HUES6 (cell line): ENCODE measurements at regions not wholly inside any gene's neighbourhood (a gene's known extent, or its start where the extent isn't known, plus 50 kb on each side); places are given as distances from the start of the nearest gene placed in this dataset.

ENCODE experiments used
- H3K27ac ChIP-seq: 2 replicates; pipeline ENCODE4 v1.7.0; 2013; ENCODE audit warnings: low read depth, mild to moderate bottlenecking, low read length, inconsistent platforms
- H3K27me3 ChIP-seq: 2 replicates; pipeline ENCODE4 v1.6.1; 2013; ENCODE audit warnings: low read length; ENCODE audit not compliant: control insufficient read depth, insufficient read depth
- H3K36me3 ChIP-seq: 2 replicates; pipeline ENCODE4 v1.6.1; 2013; ENCODE audit warnings: low read length; ENCODE audit not compliant: control insufficient read depth, insufficient read depth
- H3K4me1 ChIP-seq: 2 replicates; pipeline ENCODE4 v1.6.1; 2013; ENCODE audit warnings: low read length; ENCODE audit not compliant: control insufficient read depth, insufficient read depth
- H3K4me3 ChIP-seq: 2 replicates; pipeline ENCODE4 v1.5.1; 2013; ENCODE audit warnings: low read depth, low read length
- H3K9ac ChIP-seq: one replicate; pipeline ENCODE4 v1.6.1; 2013; ENCODE audit warnings: mild to moderate bottlenecking, low read length
- H3K9me3 ChIP-seq: 2 replicates; pipeline ENCODE4 v1.6.1; 2013; ENCODE audit warnings: low read depth, low read length; ENCODE audit not compliant: control insufficient read depth, insufficient read depth

DNA sequence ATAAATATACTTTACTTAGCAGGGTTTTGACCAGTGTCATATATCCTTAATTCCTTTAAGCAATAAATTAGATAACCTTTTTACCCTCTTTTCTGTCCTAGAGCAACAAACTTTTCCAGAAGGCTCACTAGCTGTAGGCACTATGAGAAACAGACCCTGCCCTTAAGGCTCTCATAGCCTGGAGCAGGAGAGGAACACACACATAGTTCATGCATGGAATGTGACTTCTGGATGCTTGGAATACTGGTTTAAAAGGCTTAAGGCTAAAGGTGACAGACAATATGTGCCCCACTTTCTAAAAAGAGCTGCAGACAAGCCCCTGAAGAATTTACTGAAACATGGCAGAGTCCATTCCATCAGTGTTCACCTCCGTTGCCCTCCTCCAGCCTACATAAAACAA lies 237.2 kb downstream of the TTC8 start:
- Histone ChIP-seq H3K4me3 (no peak overlapping the region), H3K27me3 (no peaks in the 10 kb centered on the region), H3K4me1 (peaks cover 5% of the 10 kb centered on the region; the same call in 1 of the 2 replicates), H3K36me3 (no peaks in the 10 kb centered on the region), H3K9me3 (no peaks in the 10 kb centered on the region), H3K27ac (no peak overlapping the region), H3K9ac (no peak overlapping the region)

DNA sequence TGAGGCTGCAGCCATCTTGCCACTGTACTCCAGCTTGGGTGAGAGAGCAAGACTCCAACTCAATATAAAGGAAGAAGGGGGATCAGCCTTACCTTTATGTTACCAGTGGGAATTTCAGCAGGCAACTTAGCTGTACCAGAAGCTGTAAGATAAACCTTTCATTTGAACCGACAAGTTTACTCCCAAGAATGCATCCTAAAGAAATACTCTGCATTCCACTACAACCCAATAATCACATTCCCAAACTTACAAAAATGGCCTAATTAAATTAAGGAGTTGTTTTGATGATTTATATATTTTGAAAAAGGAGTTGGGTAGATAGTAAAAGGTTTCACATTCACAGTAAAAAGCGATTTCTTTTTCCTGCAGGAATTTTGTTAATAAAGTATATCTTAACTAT lies 241.4 kb downstream of the TTC8 start:
- H3K27ac ChIP-seq = no peak overlapping the region

DNA sequence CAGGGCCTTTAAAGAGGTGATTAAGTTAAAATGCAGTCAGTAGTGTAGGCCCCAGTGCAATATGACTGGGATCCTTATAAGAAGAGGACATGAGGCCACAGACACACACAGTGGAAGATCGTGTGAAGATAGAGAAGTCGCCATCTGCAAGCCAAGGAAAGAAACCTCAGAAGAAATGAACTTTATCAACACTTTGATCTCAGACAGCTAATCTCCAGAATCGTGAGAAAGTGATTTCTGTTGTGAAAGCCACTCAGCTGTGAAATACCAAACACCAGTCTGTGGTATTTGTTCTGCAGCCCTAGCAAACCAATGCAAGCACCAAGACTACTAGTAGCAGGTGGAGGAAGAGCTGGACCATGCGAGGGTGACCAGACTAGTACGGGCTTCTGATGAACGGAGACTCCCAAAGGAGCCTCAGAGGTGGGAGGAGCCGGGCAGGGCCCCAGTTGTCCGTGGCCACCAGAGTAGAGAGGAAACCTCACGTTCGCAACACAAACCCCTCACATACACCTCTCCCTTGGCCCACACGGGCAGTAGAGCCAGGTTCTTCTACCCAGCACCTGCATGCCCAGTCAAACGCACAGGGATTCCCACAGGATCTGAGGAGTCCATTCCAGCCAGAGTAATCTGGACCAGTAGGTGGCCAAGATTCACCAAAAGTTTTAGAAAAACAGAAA lies 243.0 kb downstream of the TTC8 start:
- H3K4me1 ChIP-seq = no peaks in the 10 kb centered on the region
- no peaks in the 10 kb centered on the region for H3K9me3 ChIP-seq
- no peak overlapping the region for H3K27ac ChIP-seq
- H3K9ac ChIP-seq = no peak overlapping the region
- H3K4me3 ChIP-seq = no peak overlapping the region
- H3K36me3 ChIP-seq = no peaks in the 10 kb centered on the region
- no peaks in the 10 kb centered on the region for H3K27me3 ChIP-seq

More for the DNA sequence above, 241.4 kb downstream of the TTC8 start:
- H3K36me3 ChIP-seq = no peaks in the 10 kb centered on the region
- H3K9me3 ChIP-seq = no peaks in the 10 kb centered on the region
- no peaks in the 10 kb centered on the region for H3K27me3 ChIP-seq
- no peak overlapping the region for H3K4me3 ChIP-seq
- H3K9ac ChIP-seq = no peak overlapping the region
- peaks cover 5% of the 10 kb centered on the region; the same call in 1 of the 2 replicates for H3K4me1 ChIP-seq

DNA sequence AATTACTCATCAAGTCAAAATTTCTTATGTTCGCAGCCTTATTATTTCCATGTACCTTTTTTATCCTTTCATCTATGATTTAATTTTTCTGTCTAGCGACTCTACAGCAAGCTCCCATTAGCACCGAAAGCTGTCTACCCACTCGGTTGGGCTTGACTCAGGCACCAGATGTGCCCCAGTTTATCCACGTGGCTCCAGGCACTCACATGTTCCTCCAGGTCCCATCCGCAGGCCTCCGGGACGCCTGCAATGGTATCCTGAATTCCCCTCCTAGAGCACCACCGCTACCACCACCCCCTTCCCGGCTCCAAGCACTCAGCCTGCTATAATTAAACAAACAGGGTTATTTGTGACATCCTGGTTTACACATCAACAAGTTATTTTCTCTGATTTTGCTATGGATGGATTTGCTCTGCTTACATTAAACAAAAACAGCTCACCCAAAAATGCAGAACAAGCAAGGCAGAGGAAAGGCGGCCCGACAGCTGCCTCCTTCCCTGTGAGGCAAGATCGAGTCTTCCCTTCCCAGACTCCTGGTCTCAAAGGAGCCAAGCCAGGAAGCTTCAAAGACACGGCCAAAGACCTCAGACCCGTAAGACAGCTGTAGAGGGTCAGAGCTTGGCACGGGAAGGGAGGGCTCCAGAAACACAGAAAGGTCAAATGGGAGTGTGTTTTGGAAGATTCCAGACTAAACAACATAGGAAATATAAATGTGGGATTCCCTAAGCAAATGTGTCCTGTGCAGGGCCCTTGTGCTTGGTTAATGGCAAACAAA lies 253.8 kb downstream of the TTC8 start:
- Histone ChIP-seq H3K9me3 (no peaks in the 10 kb centered on the region), H3K27ac (no peak overlapping the region), H3K36me3 (no peaks in the 10 kb centered on the region), H3K4me3 (no peak overlapping the region), H3K4me1 (no peaks in the 10 kb centered on the region), H3K9ac (no peak overlapping the region), H3K27me3 (no peaks in the 10 kb centered on the region)

DNA sequence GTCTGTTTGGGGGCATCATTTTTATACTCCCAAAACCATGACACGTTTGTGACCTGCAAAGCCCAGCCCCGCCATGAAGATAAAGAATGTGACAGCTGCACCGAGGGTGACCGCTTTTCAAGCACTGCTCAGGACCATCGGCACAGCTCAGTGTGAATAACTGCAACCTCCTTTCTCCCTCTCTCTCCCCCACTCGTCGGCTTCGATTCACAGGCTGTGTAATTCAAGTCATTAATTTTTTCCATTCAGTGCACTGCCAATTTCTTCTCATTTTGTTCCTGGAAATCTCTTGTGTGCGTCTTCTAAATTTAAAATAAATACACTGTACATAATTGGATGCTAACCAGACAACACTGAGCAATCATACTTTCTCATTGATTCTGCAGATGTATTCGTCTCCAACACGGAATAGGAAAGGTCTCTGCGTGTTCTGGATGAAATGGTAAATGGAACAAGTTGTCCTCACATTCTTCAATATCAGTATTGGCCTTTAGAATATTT lies 260.8 kb downstream of the TTC8 start:
- Histone ChIP-seq H3K27me3 (no peaks in the 10 kb centered on the region), H3K9ac (no peak overlapping the region), H3K4me1 (no peaks in the 10 kb centered on the region), H3K27ac (no peak overlapping the region), H3K4me3 (no peak overlapping the region), H3K9me3 (no peaks in the 10 kb centered on the region), H3K36me3 (no peaks in the 10 kb centered on the region)

DNA sequence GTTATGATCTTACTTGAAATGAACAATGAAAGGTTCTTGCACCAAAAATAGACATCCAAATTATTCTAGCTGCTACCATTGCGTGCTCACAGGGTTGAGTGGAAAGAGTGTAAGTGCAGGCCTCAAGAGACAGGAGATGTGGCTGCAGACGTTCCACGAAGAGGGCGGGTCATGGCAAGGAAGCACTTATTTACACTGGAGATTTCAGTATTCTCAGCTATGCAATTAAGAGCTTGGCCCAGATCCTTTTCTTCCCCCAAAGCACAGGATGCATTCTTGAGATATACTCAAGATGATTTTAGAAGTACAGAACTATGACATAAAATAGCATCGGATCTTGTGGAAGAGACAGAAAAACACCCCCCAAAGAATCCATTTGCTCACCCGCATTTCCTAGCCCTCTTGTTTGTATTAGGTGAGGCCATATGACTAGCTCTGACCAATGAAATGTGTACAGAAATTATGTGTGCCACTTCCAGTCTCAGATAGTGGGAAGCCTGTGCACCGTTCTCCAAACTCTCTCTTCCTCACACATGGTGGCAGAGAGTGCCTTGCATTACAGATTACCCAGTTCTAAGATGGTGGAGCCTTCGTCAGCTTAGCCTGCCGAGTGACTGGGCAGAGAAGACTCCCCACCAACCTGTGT lies 261.4 kb downstream of the TTC8 start:
- Histone ChIP-seq H3K9me3 (no peaks in the 10 kb centered on the region), H3K9ac (no peak overlapping the region), H3K4me1 (no peaks in the 10 kb centered on the region), H3K4me3 (no peak overlapping the region), H3K36me3 (no peaks in the 10 kb centered on the region), H3K27me3 (no peaks in the 10 kb centered on the region), H3K27ac (no peak overlapping the region)

DNA sequence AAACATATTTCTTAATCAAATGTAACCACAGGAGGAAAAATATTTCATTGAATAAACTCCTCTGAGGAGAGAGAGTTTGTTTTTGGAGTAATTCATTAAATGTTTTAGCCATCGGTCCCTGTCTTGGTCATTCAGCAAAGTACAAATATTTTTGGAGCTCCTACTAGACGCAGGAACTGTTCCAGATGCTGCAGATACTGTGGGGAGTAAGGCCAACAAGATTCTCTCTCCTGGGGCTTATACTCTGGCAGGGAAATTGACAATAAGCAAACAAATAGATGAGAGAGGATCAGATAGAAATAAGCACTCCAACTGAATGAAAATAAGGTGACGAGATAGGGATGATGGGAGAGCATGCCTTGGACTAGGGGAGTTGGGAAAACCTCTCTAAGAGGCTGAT lies 264.1 kb downstream of the TTC8 start:
- Histone ChIP-seq H3K4me3 (no peak overlapping the region), H3K9me3 (peaks cover 6% of the 10 kb centered on the region; the same call in 1 of the 2 replicates), H3K9ac (no peak overlapping the region), H3K4me1 (no peaks in the 10 kb centered on the region), H3K36me3 (no peaks in the 10 kb centered on the region), H3K27me3 (no peaks in the 10 kb centered on the region), H3K27ac (no peak overlapping the region)

DNA sequence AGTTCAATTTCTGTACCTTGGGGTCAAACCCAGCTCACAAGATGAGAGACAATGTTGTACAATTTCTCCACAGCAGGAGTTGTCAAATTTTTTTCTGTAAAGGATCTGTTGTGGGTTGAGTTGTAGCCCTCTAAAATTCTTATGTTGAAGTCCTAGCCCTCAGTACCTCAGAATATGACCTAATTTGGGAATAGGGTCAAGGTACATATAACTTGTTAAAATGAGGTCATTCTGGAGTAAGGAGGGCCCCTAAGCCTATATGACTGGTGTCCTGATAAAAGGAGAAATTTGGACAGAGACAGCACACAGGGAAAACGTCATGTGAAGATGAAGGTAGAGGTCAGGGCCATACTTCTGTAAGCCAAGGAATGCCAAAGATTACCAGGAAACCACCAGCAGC lies 264.9 kb downstream of the TTC8 start:
- Histone ChIP-seq H3K9me3 (peaks cover 6% of the 10 kb centered on the region; the same call in 1 of the 2 replicates), H3K36me3 (no peaks in the 10 kb centered on the region), H3K27ac (no peak overlapping the region), H3K27me3 (no peaks in the 10 kb centered on the region), H3K9ac (no peak overlapping the region), H3K4me1 (no peaks in the 10 kb centered on the region), H3K4me3 (no peak overlapping the region)

DNA sequence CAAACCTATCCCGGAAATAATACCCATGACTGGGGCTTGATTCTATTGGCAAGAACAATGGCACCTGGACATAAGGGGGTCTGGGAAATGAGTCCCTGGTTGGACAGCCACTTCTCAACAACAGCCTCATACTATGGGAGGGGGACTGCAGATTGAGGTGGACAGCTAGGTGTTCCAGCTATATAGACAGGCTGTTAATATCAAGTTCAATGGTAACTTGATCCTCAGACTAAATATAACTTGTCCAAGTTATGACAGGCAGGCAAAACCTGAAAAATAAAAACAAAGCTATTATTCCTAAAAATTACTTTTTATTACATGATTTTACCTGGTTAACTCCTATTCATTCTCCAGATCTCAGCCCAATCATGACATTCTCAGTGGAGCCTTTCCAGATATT lies 267.3 kb downstream of the TTC8 start:
- Histone ChIP-seq H3K27ac (no peak overlapping the region), H3K36me3 (no peaks in the 10 kb centered on the region), H3K9me3 (peaks cover 6% of the 10 kb centered on the region; the same call in 1 of the 2 replicates), H3K27me3 (no peaks in the 10 kb centered on the region; the same call in 1 of the 2 replicates), H3K9ac (no peak overlapping the region), H3K4me3 (no peak overlapping the region), H3K4me1 (no peaks in the 10 kb centered on the region)

DNA sequence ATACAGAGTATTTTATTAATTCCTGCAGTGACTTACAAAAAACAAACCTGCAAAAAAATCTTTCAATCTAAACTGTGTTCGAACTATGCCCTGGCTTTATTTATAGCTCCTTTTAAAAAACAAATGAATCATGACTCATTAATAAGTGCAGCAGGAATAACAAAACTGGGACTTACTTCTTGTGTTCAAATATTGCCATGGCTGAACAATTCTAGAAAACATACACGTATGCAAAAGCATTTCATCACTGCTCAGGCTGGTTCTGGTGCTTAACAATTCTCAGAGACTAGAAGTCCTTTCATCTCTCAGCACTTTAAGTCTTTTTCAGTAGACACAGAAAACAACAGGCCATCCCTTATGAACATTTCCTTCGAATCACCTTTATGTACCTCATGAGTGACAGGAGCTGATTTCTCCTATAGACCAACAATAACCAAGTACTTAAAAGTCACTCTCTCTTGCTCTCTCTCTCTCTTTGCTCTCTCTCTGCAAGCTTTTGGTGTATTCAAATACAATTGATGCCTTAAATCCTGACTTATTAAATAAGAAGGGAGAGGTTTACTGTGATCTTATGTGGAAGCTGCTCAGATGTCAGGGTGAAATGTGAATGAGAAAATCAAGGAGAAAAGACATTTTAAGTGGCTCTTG lies 268.8 kb downstream of the TTC8 start:
- Histone ChIP-seq H3K27me3 (no peaks in the 10 kb centered on the region; the same call in 1 of the 2 replicates), H3K9ac (no peak overlapping the region), H3K36me3 (no peaks in the 10 kb centered on the region), H3K4me3 (no peak overlapping the region), H3K4me1 (no peaks in the 10 kb centered on the region), H3K27ac (no peak overlapping the region), H3K9me3 (peaks cover 6% of the 10 kb centered on the region; the same call in 1 of the 2 replicates)
